GM12878 (cell line): ENCODE measurements at regions not wholly inside any gene's neighbourhood (a gene's known extent, or its start where the extent isn't known, plus 50 kb on each side); places are given as distances from the start of the nearest gene placed in this dataset.

Experiments used
- ATAC-seq: fragments of 200-7000 bp; cut with Tn5 transposase; 3 replicates; pipeline ENCODE4 v1.9.1; 2020; ENCODE audit warnings: mild to moderate bottlenecking, moderate library complexity
- BruUV-seq: library from RNA; stranded (reverse); fragments of 400-500 nt; replicated peaks from 2 replicates; lab custom pipeline; 2021; lab: Mats Ljungman, UMichigan
- CTCF ChIA-PET: fragments of 300-600 bp; sonication (Branson Sonifier 250); formaldehyde crosslinking; extraction: SDS; loops from one replicate; lab custom pipeline; 2021; ENCODE audit warnings: inconsistent platforms; lab: Yijun Ruan, JAX
- POLR2A ChIA-PET: fragments of 350-600 bp; formaldehyde crosslinking; extraction: SDS; loops from one replicate; lab custom pipeline; 2021; ENCODE audit warnings: inconsistent platforms; lab: Charles Lee
- RAD21 ChIA-PET: fragments of 300-600 bp; sonication (Branson Sonifier 250); formaldehyde crosslinking; loops from one replicate; lab custom pipeline; 2023; ENCODE audit warnings: antibody characterized with exemption; ENCODE audit not compliant: unreplicated experiment; lab: Charles Lee
- SMC1A ChIA-PET: fragments of 300-600 bp; sonication (Branson Sonifier 250); formaldehyde crosslinking; loops from one replicate; lab custom pipeline; 2023; ENCODE audit not compliant: unreplicated experiment, uncharacterized antibody; lab: Charles Lee
- DNase-seq: peaks from one replicate; pipeline ENCODE4 v3.0.0-alpha.2; 2011; ENCODE audit warnings: low read depth, low spot score
- FAIRE-seq: peaks from 3 replicates; lab custom pipeline; 2011; peaks lifted over from hg19 to GRCh38; lab: Jason Lieb, UNC
- H2AFZ ChIP-seq: 2 replicates; pipeline ENCODE4 v1.6.0; 2011; ENCODE audit warnings: low read depth, low read length, control low read depth; ENCODE audit not compliant: control insufficient read depth
- H3K27ac ChIP-seq: 2 replicates; pipeline ENCODE4 v1.5.1; 2011; ENCODE audit warnings: control low read depth; ENCODE audit not compliant: control insufficient read depth, insufficient read depth
- H3K27me3 ChIP-seq, 2 experiments: replicated peaks in 1 of 2; 2 replicates each; pipeline versions ENCODE4 v1.6.0 to v1.6.1; 2011; ENCODE audit warnings: low read length in 1 of 2; ENCODE audit not compliant: control insufficient read depth in 2 of 2, insufficient read depth in 2 of 2
- H3K36me3 ChIP-seq, 2 experiments: 2 replicates each; pipeline ENCODE4 v1.5.1; 2011; ENCODE audit warnings: low read length in 1 of 2; ENCODE audit not compliant: control insufficient read depth in 2 of 2, insufficient read depth in 2 of 2
- H3K4me1 ChIP-seq: 2 replicates; pipeline ENCODE4 v1.6.1; 2011; ENCODE audit warnings: mild to moderate bottlenecking, low read length, moderate library complexity, mixed read lengths; ENCODE audit not compliant: control insufficient read depth, insufficient read depth
- H3K4me2 ChIP-seq: 2 replicates; pipeline ENCODE4 v1.6.0; 2011; ENCODE audit warnings: control low read depth; ENCODE audit not compliant: control insufficient read depth, insufficient read depth
- H3K4me3 ChIP-seq: fragments of 200-600 bp; sonication (generic); 2 replicates; pipeline ENCODE4 v1.5.1; 2016
- H3K79me2 ChIP-seq: 2 replicates; pipeline ENCODE4 v1.6.0; 2011; ENCODE audit warnings: low read length; ENCODE audit not compliant: control insufficient read depth, insufficient read depth
- H3K9ac ChIP-seq: 2 replicates; pipeline ENCODE4 v1.8.0; 2011; ENCODE audit warnings: low read length, control low read depth, mixed read lengths; ENCODE audit not compliant: control insufficient read depth, insufficient read depth
- H3K9me3 ChIP-seq: replicated peaks from 3 replicates; pipeline ENCODE4 v1.5.1; 2011; ENCODE audit warnings: mild to moderate bottlenecking, low read length; ENCODE audit not compliant: control insufficient read depth, insufficient read depth
- H4K20me1 ChIP-seq: 2 replicates; pipeline ENCODE4 v1.6.0; 2011; ENCODE audit not compliant: control insufficient read depth, insufficient read depth
- CBX3 ChIP-seq: fragments of 200-600 bp; sonication (generic); IDR thresholded peaks from 2 replicates; pipeline ENCODE4 v1.6.1; 2016; ENCODE audit warnings: low read depth, borderline replicate concordance
- EP300 ChIP-seq, 2 experiments: fragments of 150-350 bp in 1 of 2; IDR thresholded peaks; 2 replicates each; pipeline ENCODE4 v1.6.1; 2011 to 2012; ENCODE audit warnings: low read depth in 2 of 2, low read length in 2 of 2, borderline replicate concordance in 1 of 2, improper control_type of control experiment in 1 of 2, inconsistent platforms in 1 of 2; ENCODE audit not compliant: control insufficient read depth in 1 of 2
- EZH2 ChIP-seq: IDR thresholded peaks from 2 replicates; pipeline ENCODE4 v1.6.1; 2012; ENCODE audit warnings: low read depth, mild to moderate bottlenecking, control low read depth, inconsistent platforms, low read length, borderline replicate concordance; ENCODE audit not compliant: control insufficient read depth
- HDGF ChIP-seq: fragments of 450-650 bp; IDR thresholded peaks from 2 replicates; pipeline ENCODE4 v1.6.1; 2016; ENCODE audit warnings: antibody characterized with exemption
- KAT2A ChIP-seq: conservative IDR thresholded peaks from 2 replicates; pipeline ENCODE4 v1.6.1; 2011; ENCODE audit warnings: low read depth, low read length; ENCODE audit not compliant: control insufficient read depth
- LARP7 ChIP-seq: fragments of 450-650 bp; IDR thresholded peaks from 2 replicates; pipeline ENCODE4 v1.6.1; 2017; ENCODE audit warnings: mild to moderate bottlenecking
- NBN ChIP-seq: fragments of 450-650 bp; IDR thresholded peaks from 2 replicates; pipeline ENCODE4 v1.6.1; 2016
- NFXL1 ChIP-seq: fragments of 450-650 bp; IDR thresholded peaks from 2 replicates; pipeline ENCODE4 v1.6.1; 2017; ENCODE audit warnings: antibody characterized with exemption, mild to moderate bottlenecking, borderline replicate concordance
- NKRF ChIP-seq: fragments of 450-650 bp; conservative IDR thresholded peaks from 2 replicates; pipeline ENCODE4 v1.6.1; 2017; ENCODE audit warnings: mild to moderate bottlenecking, moderate library complexity
- NR2C2 ChIP-seq: IDR thresholded peaks from 2 replicates; pipeline ENCODE4 v1.6.1; 2011; ENCODE audit warnings: borderline replicate concordance, low read depth; ENCODE audit not compliant: control insufficient read depth, insufficient read length
- SREBF2 ChIP-seq: IDR thresholded peaks from 2 replicates; pipeline ENCODE4 v1.6.1; 2012; ENCODE audit warnings: mild to moderate bottlenecking, low read length
- STAT1 ChIP-seq: fragments of 450-650 bp; conservative IDR thresholded peaks from 2 replicates; pipeline ENCODE4 v1.6.1; 2014; ENCODE audit warnings: antibody characterized with exemption, mild to moderate bottlenecking
- ZBED1 ChIP-seq: IDR thresholded peaks from 2 replicates; pipeline ENCODE4 v1.6.1; 2016; ENCODE audit warnings: borderline replicate concordance
- ZBTB40 ChIP-seq: fragments of 450-650 bp; IDR thresholded peaks from 2 replicates; pipeline ENCODE4 v1.6.1; 2016; ENCODE audit warnings: mild to moderate bottlenecking, moderate library complexity, borderline replicate concordance
- WGBS: methylation state at CpG from one replicate; pipeline ENCODE4 v1.1.6; 2016; ENCODE audit warnings: low lambda C conversion rate; ENCODE audit not compliant: insufficient replicate concordance, insufficient coverage; ENCODE audit errors: missing lambda C conversion rate; 5-methylcytosine and 5-hydroxymethylcytosine counted together
- in situ Hi-C: fragments of 300-500 bp; cut with MboI; formaldehyde crosslinking; loops from 9 replicates; pipeline ENCODE4 v1.14.3; 2018; ENCODE audit warnings: mixed read lengths
- intact Hi-C: fragments of 100-400 bp; cut with micrococcal nuclease; formaldehyde crosslinking; loops from one replicate; pipeline ENCODE4 v1.14.2; 2022; ENCODE audit not compliant: unreplicated experiment
- TF ChIP-seq, protein P1 (sequence below): fragments of 450-650 bp; IDR thresholded peaks from 2 replicates; pipeline ENCODE4 v1.6.1; 2016; ENCODE audit warnings: mild to moderate bottlenecking

- ChIA-PET POLR2A (no interaction called here), RAD21 (no interaction called here), SMC1A (no interaction called here), CTCF (no interaction called here)
- DNase-seq = no peak
- no TSS peak for BruUV-seq
- no peak overlapping the region for H2AFZ ChIP-seq
- in situ Hi-C loops = no loop called here
- H4K20me1 ChIP-seq = no peaks in the 10 kb centered on the region
- no peak for ATAC-seq
- no peak overlapping the region for H3K27ac ChIP-seq
- no peaks in the 10 kb centered on the region for H3K4me1 ChIP-seq
- intact Hi-C loops = no loop called here
- TF ChIP-seq LARP7 = no peak
- no peak for TF ChIP-seq KAT2A
- no peak for TF ChIP-seq STAT1
- TF ChIP-seq, protein P1, sequence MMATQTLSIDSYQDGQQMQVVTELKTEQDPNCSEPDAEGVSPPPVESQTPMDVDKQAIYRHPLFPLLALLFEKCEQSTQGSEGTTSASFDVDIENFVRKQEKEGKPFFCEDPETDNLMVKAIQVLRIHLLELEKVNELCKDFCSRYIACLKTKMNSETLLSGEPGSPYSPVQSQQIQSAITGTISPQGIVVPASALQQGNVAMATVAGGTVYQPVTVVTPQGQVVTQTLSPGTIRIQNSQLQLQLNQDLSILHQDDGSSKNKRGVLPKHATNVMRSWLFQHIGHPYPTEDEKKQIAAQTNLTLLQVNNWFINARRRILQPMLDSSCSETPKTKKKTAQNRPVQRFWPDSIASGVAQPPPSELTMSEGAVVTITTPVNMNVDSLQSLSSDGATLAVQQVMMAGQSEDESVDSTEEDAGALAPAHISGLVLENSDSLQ = no peak
- TF ChIP-seq HDGF = no peak
- TF ChIP-seq NKRF = no peak
- no peak for TF ChIP-seq NFXL1
- no peak for TF ChIP-seq NR2C2
- TF ChIP-seq NBN = no peak
- TF ChIP-seq EP300 (IDR thresholded peaks at IDR 0.05; ENCODE audit: borderline replicate concordance in 1 of 2, control insufficient read depth in 1 of 2, low read depth in 2 of 2, low read length in 2 of 2) = no peak
- no peak for TF ChIP-seq CBX3
- TF ChIP-seq ZBED1 = no peak
- TF ChIP-seq EZH2 = no peak
- TF ChIP-seq SREBF2 = no peak
- TF ChIP-seq ZBTB40 = no peak
- H3K79me2 ChIP-seq = no peaks in the 10 kb centered on the region
- 0% methylated on average over 1 of the region's 1 CpG for WGBS
- H3K9me3 ChIP-seq = no peaks in the 10 kb centered on the region
- no peak overlapping the region for H3K4me2 ChIP-seq
- no peak overlapping the region for H3K4me3 ChIP-seq
- no peak overlapping the region for H3K9ac ChIP-seq
- H3K36me3 ChIP-seq = no peaks in the 10 kb centered on the region
- no peak for FAIRE-seq
- peaks cover 2 to 5% of the 10 kb centered on the region in 2 experiments for H3K27me3 ChIP-seq
Observed at GRCh38 chr15:85891470-85891869, 96.7 kb upstream of the KLHL25 start.
